ENCODE measurements at regions not wholly inside any gene's neighbourhood (a gene's known extent, or its start where the extent isn't known, plus 50 kb on each side); places are given as distances from the start of the nearest gene placed in this dataset.

DNA sequence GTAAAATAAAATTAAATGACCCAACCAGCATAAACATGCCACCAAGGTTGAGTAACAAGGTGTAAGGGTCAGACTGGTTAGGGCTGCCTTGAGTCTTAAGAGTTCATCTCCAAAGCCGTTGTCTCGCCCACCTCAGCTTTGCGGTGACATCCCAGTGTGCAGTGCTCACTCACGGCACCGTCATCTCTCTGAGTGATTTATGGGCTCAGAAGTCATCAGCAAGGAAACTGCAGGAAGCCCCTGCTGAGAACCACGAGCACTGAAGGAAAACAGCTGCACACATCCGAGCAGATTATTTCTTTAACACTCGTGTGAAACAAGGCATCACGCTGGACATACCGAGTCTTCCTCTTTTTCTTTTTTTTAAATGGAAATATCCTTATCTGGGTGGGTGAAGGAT is 411.1 kb downstream of the TRIML1 start:
- H3F3A ChIP-seq (ENCODE audit: control insufficient read depth, insufficient read depth): no peaks in the 10 kb centered on the region
- no peak overlapping the region for H3K27ac ChIP-seq (ENCODE audit: low read depth, low read length)
- H3K4me3 ChIP-seq (ENCODE audit: low read length): no peak overlapping the region
- H3K4me2 ChIP-seq (ENCODE audit: low read length): no peak overlapping the region
- H3K9me2 ChIP-seq (replicated peaks; ENCODE audit: control insufficient read depth, low read length): no peaks in the 10 kb centered on the region
- TF ChIP-seq, protein P1, sequence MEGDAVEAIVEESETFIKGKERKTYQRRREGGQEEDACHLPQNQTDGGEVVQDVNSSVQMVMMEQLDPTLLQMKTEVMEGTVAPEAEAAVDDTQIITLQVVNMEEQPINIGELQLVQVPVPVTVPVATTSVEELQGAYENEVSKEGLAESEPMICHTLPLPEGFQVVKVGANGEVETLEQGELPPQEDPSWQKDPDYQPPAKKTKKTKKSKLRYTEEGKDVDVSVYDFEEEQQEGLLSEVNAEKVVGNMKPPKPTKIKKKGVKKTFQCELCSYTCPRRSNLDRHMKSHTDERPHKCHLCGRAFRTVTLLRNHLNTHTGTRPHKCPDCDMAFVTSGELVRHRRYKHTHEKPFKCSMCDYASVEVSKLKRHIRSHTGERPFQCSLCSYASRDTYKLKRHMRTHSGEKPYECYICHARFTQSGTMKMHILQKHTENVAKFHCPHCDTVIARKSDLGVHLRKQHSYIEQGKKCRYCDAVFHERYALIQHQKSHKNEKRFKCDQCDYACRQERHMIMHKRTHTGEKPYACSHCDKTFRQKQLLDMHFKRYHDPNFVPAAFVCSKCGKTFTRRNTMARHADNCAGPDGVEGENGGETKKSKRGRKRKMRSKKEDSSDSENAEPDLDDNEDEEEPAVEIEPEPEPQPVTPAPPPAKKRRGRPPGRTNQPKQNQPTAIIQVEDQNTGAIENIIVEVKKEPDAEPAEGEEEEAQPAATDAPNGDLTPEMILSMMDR (IDR thresholded peaks at IDR 0.05; ENCODE audit: low read depth, low read length, poor library complexity, severe bottlenecking): no peak
- TF ChIP-seq EZH2phosphoT487 (IDR thresholded peaks at IDR 0.05; ENCODE audit: borderline replicate concordance, low read length): no peak
- no peaks in the 10 kb centered on the region for H3K27me3 ChIP-seq (ENCODE audit: control insufficient read depth, low read length)
- no peaks in the 10 kb centered on the region for H3K9me3 ChIP-seq (ENCODE audit: control insufficient read depth, insufficient read depth, low read length)
- no peaks in the 10 kb centered on the region for H4K20me1 ChIP-seq (ENCODE audit: control insufficient read depth, insufficient read depth, low read depth, low read length)
- H3K79me2 ChIP-seq (ENCODE audit: control insufficient read depth, low read length): no peaks in the 10 kb centered on the region
- no peaks in the 10 kb centered on the region for H3K4me1 ChIP-seq (ENCODE audit: control insufficient read depth, low read length)
- no peaks in the 10 kb centered on the region for H3K36me3 ChIP-seq (ENCODE audit: control insufficient read depth, low read length)

DNA sequence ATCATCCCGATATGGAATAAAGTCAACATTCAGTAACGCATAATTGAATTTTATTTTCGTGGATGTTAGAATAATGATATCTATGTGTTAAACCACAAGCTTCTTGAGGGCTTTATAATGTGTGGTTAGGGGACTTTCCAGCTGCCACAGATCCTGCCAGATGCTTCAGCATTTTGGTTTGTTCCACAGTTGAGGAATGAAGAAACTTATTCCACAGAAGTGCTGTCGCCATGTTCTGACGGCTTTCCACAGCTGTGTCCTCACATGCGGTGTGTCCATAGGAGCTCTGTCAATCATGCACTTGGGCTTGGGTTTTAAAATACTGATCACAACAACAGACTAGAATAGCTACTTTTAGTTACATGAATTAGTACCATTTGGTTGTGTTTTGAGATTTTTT is 411.9 kb downstream of the TRIML1 start:
- no peak overlapping the region for H3K4me3 ChIP-seq (ENCODE audit: low read length)
- H3K36me3 ChIP-seq (ENCODE audit: control insufficient read depth, low read length): no peaks in the 10 kb centered on the region
- no peak overlapping the region for H3K4me2 ChIP-seq (ENCODE audit: low read length)
- H3K9me3 ChIP-seq (ENCODE audit: control insufficient read depth, insufficient read depth, low read length): no peaks in the 10 kb centered on the region
- H4K20me1 ChIP-seq (ENCODE audit: control insufficient read depth, insufficient read depth, low read depth, low read length): no peaks in the 10 kb centered on the region
- no peaks in the 10 kb centered on the region for H3K9me2 ChIP-seq (replicated peaks; ENCODE audit: control insufficient read depth, low read length)
- no peaks in the 10 kb centered on the region for H3K27me3 ChIP-seq (ENCODE audit: control insufficient read depth, low read length)
- no peaks in the 10 kb centered on the region for H3K4me1 ChIP-seq (ENCODE audit: control insufficient read depth, low read length)
- H3K79me2 ChIP-seq (ENCODE audit: control insufficient read depth, low read length): no peaks in the 10 kb centered on the region
- H3F3A ChIP-seq (ENCODE audit: control insufficient read depth, insufficient read depth): no peaks in the 10 kb centered on the region
- no peak for TF ChIP-seq EZH2phosphoT487 (IDR thresholded peaks at IDR 0.05; ENCODE audit: borderline replicate concordance, low read length)
- TF ChIP-seq, protein P1 (IDR thresholded peaks at IDR 0.05; ENCODE audit: low read depth, low read length, poor library complexity, severe bottlenecking): no peak
- H3K27ac ChIP-seq (ENCODE audit: low read depth, low read length): no peak overlapping the region

DNA sequence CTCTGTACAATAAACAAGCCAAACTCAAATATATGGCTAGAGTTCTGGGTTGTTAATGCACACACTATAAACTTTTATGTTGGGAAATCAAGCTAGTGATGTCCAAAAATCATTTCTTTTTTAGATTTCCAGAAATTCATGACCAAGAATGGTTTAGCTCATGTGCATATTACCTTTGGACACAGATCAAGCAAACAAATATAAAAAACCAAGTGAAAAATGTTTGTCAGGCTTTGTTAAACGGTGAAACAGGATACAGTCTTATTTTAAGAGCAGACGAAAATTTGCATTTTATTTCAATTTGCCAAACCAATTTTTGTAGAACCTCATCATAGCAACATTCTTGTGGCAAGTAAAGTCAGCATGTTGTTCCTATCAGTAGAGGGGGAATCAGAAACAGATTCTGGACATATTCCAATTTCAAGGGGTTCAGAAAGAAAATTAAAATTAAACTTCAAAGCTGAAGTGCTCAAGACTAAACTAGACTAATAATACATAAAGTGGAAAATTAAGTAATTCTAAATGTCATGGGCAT is 413.6 kb downstream of the TRIML1 start:
- H3K79me2 ChIP-seq (ENCODE audit: control insufficient read depth, low read length): no peaks in the 10 kb centered on the region
- H3K4me1 ChIP-seq (ENCODE audit: control insufficient read depth, low read length): no peaks in the 10 kb centered on the region
- H4K20me1 ChIP-seq (ENCODE audit: control insufficient read depth, insufficient read depth, low read depth, low read length): no peaks in the 10 kb centered on the region
- no peak overlapping the region for H3K27ac ChIP-seq (ENCODE audit: low read depth, low read length)
- H3K9me2 ChIP-seq (replicated peaks; ENCODE audit: control insufficient read depth, low read length): no peaks in the 10 kb centered on the region
- no peaks in the 10 kb centered on the region for H3K36me3 ChIP-seq (ENCODE audit: control insufficient read depth, low read length)
- no peak overlapping the region for H3K4me3 ChIP-seq (ENCODE audit: low read length)
- H3K27me3 ChIP-seq (ENCODE audit: control insufficient read depth, low read length): no peaks in the 10 kb centered on the region
- no peak overlapping the region for H3K4me2 ChIP-seq (ENCODE audit: low read length)
- H3F3A ChIP-seq (ENCODE audit: control insufficient read depth, insufficient read depth): no peaks in the 10 kb centered on the region
- no peak for TF ChIP-seq EZH2phosphoT487 (IDR thresholded peaks at IDR 0.05; ENCODE audit: borderline replicate concordance, low read length)
- TF ChIP-seq, protein P1 (IDR thresholded peaks at IDR 0.05; ENCODE audit: low read depth, low read length, poor library complexity, severe bottlenecking): no peak
- H3K9me3 ChIP-seq (ENCODE audit: control insufficient read depth, insufficient read depth, low read length): no peaks in the 10 kb centered on the region

Measured in DOHH2 (cell line).